Suprapubic skin (tissue), 4 donors: ENCODE measurements at regions not wholly inside any gene's neighbourhood (a gene's known extent, or its start where the extent isn't known, plus 50 kb on each side); places are given as distances from the start of the nearest gene placed in this dataset.

Experiments used
- DNase-seq, 2 donors: peaks; one replicate each; pipeline ENCODE4 v3.0.0-alpha.2; 2019; ENCODE audit warnings: low spot score in 2 of 2
- H3K27ac ChIP-seq: fragments of 200-600 bp; sonication (generic); one replicate; pipeline ENCODE4 v1.5.1; 2019
- H3K27me3 ChIP-seq: fragments of 200-600 bp; sonication (generic); one replicate; pipeline ENCODE4 v1.5.1; 2019
- H3K36me3 ChIP-seq: fragments of 200-600 bp; sonication (generic); one replicate; pipeline ENCODE4 v1.5.1; 2019
- H3K4me1 ChIP-seq: fragments of 200-600 bp; sonication (generic); one replicate; pipeline ENCODE4 v1.5.1; 2019
- H3K4me3 ChIP-seq: fragments of 200-600 bp; sonication (generic); one replicate; pipeline ENCODE4 v1.5.1; 2019; ENCODE audit warnings: mild to moderate bottlenecking
- H3K9me3 ChIP-seq: fragments of 200-600 bp; sonication (generic); one replicate; pipeline ENCODE4 v1.5.1; 2019
- EP300 ChIP-seq: sonication (generic); formaldehyde crosslinking; IDR thresholded peaks from one replicate; pipeline ENCODE4 v1.6.1; 2017; ENCODE audit warnings: antibody characterized with exemption
- POLR2A ChIP-seq, 2 donors: fragments of 450-650 bp; IDR thresholded peaks; one replicate each; pipeline ENCODE4 v1.6.1; 2017; ENCODE audit warnings: antibody characterized with exemption in 2 of 2, mild to moderate bottlenecking in 2 of 2, moderate library complexity in 2 of 2
- POLR2AphosphoS5 ChIP-seq, 3 donors: sonication (generic); formaldehyde crosslinking; IDR thresholded peaks; one replicate each; pipeline ENCODE4 v1.6.1; 2017; ENCODE audit warnings: antibody characterized with exemption in 3 of 3
- WGBS: methylation state at CpG from one replicate; pipeline ENCODE4 v1.1.5; 2018; 5-methylcytosine and 5-hydroxymethylcytosine counted together
- TF ChIP-seq, protein P1 (sequence below), 2 donors: fragments of 200-600 bp in 1 of 2; fragments of 450-650 bp in 1 of 2; sonication (generic) in 1 of 2; IDR thresholded peaks; one replicate each; pipeline ENCODE4 v1.5.1; 2016 to 2019; ENCODE audit warnings: antibody characterized with exemption in 2 of 2, mild to moderate bottlenecking in 1 of 2, moderate library complexity in 1 of 2

DNA sequence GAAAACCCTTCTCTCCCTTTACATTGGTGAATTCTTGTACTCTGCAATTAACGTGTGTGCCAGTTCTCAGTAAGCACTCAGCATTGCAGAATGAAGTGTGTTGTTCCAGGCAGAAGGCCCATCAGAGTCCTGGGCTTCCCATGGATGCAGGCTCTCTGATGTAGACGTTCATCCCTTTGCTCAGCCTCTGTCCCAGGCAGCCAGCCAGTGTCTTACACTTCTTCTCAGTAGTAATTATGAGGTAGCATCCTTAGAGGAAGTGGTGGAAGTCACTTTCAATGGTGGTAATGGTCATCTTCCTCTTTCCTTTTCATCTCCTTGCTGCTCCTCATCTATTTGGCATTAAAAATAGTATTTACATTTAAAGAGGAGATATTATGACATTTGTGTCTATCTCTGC, 66.7 kb upstream of the FYN start:
- Histone ChIP-seq H3K9me3 (no peaks in the 10 kb centered on the region), H3K4me1 (no peaks in the 10 kb centered on the region), H3K27me3 (no peaks in the 10 kb centered on the region), H3K4me3 (no peak overlapping the region), H3K36me3 (no peaks in the 10 kb centered on the region), H3K27ac (no peak overlapping the region)
- 57% methylated on average over 2 of the region's 2 CpGs for WGBS
- DNase-seq, result no peak
- TF ChIP-seq POLR2A (IDR thresholded peaks at IDR 0.05) (no peak), POLR2AphosphoS5 (IDR thresholded peaks at IDR 0.05) (no peak), EP300 (no peak)
- TF ChIP-seq, protein P1, sequence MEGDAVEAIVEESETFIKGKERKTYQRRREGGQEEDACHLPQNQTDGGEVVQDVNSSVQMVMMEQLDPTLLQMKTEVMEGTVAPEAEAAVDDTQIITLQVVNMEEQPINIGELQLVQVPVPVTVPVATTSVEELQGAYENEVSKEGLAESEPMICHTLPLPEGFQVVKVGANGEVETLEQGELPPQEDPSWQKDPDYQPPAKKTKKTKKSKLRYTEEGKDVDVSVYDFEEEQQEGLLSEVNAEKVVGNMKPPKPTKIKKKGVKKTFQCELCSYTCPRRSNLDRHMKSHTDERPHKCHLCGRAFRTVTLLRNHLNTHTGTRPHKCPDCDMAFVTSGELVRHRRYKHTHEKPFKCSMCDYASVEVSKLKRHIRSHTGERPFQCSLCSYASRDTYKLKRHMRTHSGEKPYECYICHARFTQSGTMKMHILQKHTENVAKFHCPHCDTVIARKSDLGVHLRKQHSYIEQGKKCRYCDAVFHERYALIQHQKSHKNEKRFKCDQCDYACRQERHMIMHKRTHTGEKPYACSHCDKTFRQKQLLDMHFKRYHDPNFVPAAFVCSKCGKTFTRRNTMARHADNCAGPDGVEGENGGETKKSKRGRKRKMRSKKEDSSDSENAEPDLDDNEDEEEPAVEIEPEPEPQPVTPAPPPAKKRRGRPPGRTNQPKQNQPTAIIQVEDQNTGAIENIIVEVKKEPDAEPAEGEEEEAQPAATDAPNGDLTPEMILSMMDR (IDR thresholded peaks at IDR 0.05), result no peak

DNA sequence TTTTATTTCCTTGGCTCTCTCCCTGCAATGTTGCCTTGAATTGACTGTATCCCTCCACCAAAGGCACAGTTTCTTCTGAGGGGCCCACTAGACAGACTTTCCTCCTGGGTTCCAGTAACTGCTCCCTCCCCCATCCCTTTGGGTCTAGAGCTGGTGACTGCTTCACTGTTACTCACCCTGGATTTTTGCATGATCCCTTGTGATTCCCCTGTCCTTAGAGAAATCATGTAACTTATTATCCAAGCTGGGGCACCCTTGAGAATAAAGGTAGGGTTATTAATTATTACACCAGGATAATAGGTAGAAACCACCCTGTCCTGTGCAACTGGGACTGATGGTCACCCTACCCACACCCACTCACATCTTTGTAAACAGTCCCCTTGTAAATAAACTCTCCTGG, 67.5 kb upstream of the FYN start:
- no peaks in the 10 kb centered on the region for H3K9me3 ChIP-seq
- no peaks in the 10 kb centered on the region for H3K36me3 ChIP-seq
- TF ChIP-seq POLR2AphosphoS5 (IDR thresholded peaks at IDR 0.05), result no peak
- TF ChIP-seq, protein P1 (IDR thresholded peaks at IDR 0.05), result no peak
- no peak for DNase-seq
- no peaks in the 10 kb centered on the region for H3K27me3 ChIP-seq
- no peak overlapping the region for H3K4me3 ChIP-seq
- no peak overlapping the region for H3K27ac ChIP-seq
- no peaks in the 10 kb centered on the region for H3K4me1 ChIP-seq

DNA sequence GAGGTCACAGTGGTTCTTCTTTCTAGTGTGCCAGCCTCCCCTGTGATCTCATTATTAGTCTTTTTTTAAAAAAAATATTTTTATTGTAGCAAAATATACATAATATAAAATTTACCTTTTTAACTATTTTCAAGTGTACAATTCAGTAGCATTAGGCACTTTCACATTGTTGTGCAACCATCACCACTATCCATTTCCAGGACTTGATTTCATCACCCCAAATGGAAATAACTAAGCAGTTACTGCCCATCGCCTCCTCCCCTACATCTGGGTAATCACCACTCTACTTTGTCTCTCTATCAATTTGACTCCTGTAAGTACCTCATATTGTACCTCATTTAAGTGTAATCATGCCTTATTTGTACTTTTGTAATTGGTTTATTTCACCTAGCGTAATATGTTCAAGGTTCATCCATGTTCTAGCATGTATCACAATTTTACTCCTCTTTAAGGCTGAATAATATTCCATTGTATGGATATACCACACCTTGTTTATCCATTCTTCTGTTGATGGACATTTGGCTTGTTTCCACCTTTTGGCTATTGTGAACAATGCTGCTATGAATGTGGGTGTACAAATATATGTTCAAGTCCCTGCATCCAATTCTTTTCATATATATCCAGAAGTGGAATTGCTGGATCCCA, 68.6 kb upstream of the FYN start:
- 97% methylated on average over 2 of the region's 2 CpGs for WGBS
- Histone ChIP-seq H3K9me3 (no peaks in the 10 kb centered on the region), H3K4me1 (no peaks in the 10 kb centered on the region), H3K36me3 (no peaks in the 10 kb centered on the region), H3K27me3 (no peaks in the 10 kb centered on the region), H3K4me3 (no peak overlapping the region), H3K27ac (no peak overlapping the region)
- no peak for DNase-seq
- TF ChIP-seq POLR2AphosphoS5 (IDR thresholded peaks at IDR 0.05), result no peak
- no peak for TF ChIP-seq EP300
- TF ChIP-seq, protein P1 (IDR thresholded peaks at IDR 0.05), result no peak
- no peak for TF ChIP-seq POLR2A (IDR thresholded peaks at IDR 0.05)

DNA sequence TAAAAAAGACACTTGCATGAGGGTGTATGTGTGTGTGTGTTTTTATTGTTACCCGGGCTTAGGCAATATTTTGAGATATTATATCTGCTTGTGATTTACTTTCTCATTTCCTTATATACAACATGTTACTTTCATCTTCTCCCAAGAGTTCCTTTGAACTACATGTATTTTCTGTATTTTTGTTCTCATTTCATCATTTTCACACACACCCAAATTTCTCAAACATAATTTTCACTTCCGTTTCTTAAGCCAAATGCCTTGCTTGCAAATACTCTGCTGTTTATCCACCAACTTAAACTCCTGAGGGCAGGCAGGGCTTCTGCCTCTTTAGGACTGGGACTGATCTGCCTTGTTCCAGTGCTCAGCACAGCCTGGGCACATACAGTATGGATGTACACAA, 69.3 kb upstream of the FYN start:
- Histone ChIP-seq H3K9me3 (no peaks in the 10 kb centered on the region), H3K36me3 (no peaks in the 10 kb centered on the region), H3K27me3 (no peaks in the 10 kb centered on the region), H3K27ac (no peak overlapping the region), H3K4me1 (no peaks in the 10 kb centered on the region), H3K4me3 (no peak overlapping the region)
- 68% methylated on average over 2 of the region's 2 CpGs for WGBS
- TF ChIP-seq EP300 (no peak), POLR2A (IDR thresholded peaks at IDR 0.05) (no peak), POLR2AphosphoS5 (IDR thresholded peaks at IDR 0.05) (no peak)
- TF ChIP-seq, protein P1 (IDR thresholded peaks at IDR 0.05), result no peak
- DNase-seq, result no peak

DNA sequence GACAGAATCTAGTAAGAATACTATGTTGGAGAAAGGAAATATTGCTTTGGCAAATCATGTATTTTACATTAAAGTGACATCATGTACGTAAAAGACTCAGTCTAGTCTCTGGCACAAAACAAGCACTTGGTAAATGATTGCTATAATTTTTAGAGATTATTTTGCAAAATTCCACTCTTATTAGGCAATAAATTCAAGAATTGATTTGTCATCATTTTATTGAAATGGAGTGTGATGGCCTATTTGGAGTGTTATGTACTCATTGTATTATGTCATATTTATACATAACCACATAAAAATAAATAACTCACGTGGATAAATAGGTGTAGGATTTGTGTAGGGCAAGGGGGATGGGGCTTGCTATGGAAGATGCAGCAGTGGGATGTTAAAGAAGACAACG, 70.0 kb upstream of the FYN start:
- Histone ChIP-seq H3K27me3 (no peaks in the 10 kb centered on the region), H3K4me3 (no peak overlapping the region), H3K4me1 (no peaks in the 10 kb centered on the region), H3K27ac (no peak overlapping the region), H3K36me3 (no peaks in the 10 kb centered on the region), H3K9me3 (no peaks in the 10 kb centered on the region)
- TF ChIP-seq, protein P1 (IDR thresholded peaks at IDR 0.05), result no peak
- no peak for TF ChIP-seq POLR2A (IDR thresholded peaks at IDR 0.05)
- no peak for TF ChIP-seq EP300
- no peak for TF ChIP-seq POLR2AphosphoS5 (IDR thresholded peaks at IDR 0.05)
- DNase-seq, result no peak
- WGBS, result 86% methylated on average over 3 of the region's 3 CpGs
